Left ventricle myocardium superior (tissue), 1 donor: ENCODE measurements at regions not wholly inside any gene's neighbourhood (a gene's known extent, or its start where the extent isn't known, plus 50 kb on each side); places are given as distances from the start of the nearest gene placed in this dataset.
"Not testable (repeated sequence)": the region's sequence is repeated elsewhere in the genome, so short reads cannot be mapped to it uniquely, and the experiment has no call there.

ENCODE experiments used
- ATAC-seq: fragments of 200-7000 bp; cut with Tn5 transposase; one replicate; pipeline ENCODE4 v1.9.1; 2020; ENCODE audit warnings: mild to moderate bottlenecking, moderate library complexity
- DNase-seq: peaks from one replicate; pipeline ENCODE4 v3.0.0-alpha.2; 2020
- intact Hi-C: fragments of 100-400 bp; cut with micrococcal nuclease; formaldehyde crosslinking; loops from one replicate; pipeline ENCODE4 v1.11.0; 2022
- donor health status: DM: no; HTN: yes; CAD: no; lungs with severe emphysema.

GRCh38 chr10:3259499-3259898 lies 86.9 kb upstream of the PITRM1 start:
- ATAC-seq (no peak), DNase-seq (no peak)
- intact Hi-C loops = no loop called here

- ATAC-seq (no peak), DNase-seq (no peak)
- intact Hi-C loops = no loop called here
Observed at GRCh38 chr10:3258394-3258793, 85.8 kb upstream of the PITRM1 start.

GRCh38 chr10:3255616-3256015 lies 83.0 kb upstream of the PITRM1 start:
- DNase-seq (no peak), ATAC-seq (no peak)
- intact Hi-C loops = no loop called here

GRCh38 chr10:3255075-3255474 lies 82.5 kb upstream of the PITRM1 start:
- intact Hi-C loops = no loop called here
- ATAC-seq = no peak

GRCh38 chr10:3253974-3254373 lies 81.4 kb upstream of the PITRM1 start:
- intact Hi-C loops, ATAC-seq, DNase-seq: not testable (repeated sequence)

More at GRCh38 chr10:3255075-3255474, 82.5 kb upstream of the PITRM1 start:
- no peak for DNase-seq

GRCh38 chr10:3251172-3251571 lies 78.6 kb upstream of the PITRM1 start:
- DNase-seq (no peak), ATAC-seq (no peak)
- intact Hi-C loops = no loop called here

GRCh38 chr10:3249307-3249889 lies 76.8 kb upstream of the PITRM1 start:
- DNase-seq (no peak), ATAC-seq (no peak)
- intact Hi-C loops = loop anchor here (10.0 kb wide), 1 partner anchor 515 kb away; no protein-coding TSS in a partner anchor

GRCh38 chr10:3248526-3249306 lies 76.1 kb upstream of the PITRM1 start:
- intact Hi-C loops = loop anchor here (10.0 kb wide), 1 partner anchor 516 kb away; no protein-coding TSS in a partner anchor
- ATAC-seq (peak; percentile 53), DNase-seq (no peak)

- intact Hi-C loops = loop anchor here (10.0 kb wide), 1 partner anchor 519 kb away; no protein-coding TSS in a partner anchor
- no peak for DNase-seq
- ATAC-seq = no peak
Observed at GRCh38 chr10:3245395-3245794, 72.8 kb upstream of the PITRM1 start.

- no peak for ATAC-seq
- intact Hi-C loops = loop anchor here (10.0 kb wide), 1 partner anchor 523 kb away; no protein-coding TSS in a partner anchor
Observed at GRCh38 chr10:3241967-3242650, 69.5 kb upstream of the PITRM1 start.

GRCh38 chr10:3241274-3241921 lies 68.8 kb upstream of the PITRM1 start:
- ATAC-seq = no peak
- intact Hi-C loops = loop anchor here (10.0 kb wide), 1 partner anchor 523 kb away; no protein-coding TSS in a partner anchor
- DNase-seq = no peak

More at GRCh38 chr10:3241967-3242650, 69.5 kb upstream of the PITRM1 start:
- DNase-seq = no peak

GRCh38 chr10:3239920-3240894 lies 67.6 kb upstream of the PITRM1 start:
- intact Hi-C loops = loop anchor here (10.0 kb wide), 1 partner anchor 525 kb away; no protein-coding TSS in a partner anchor
- DNase-seq = no peak
- ATAC-seq = peak; percentile 49

GRCh38 chr10:3239066-3239919 lies 66.7 kb upstream of the PITRM1 start:
- intact Hi-C loops = no loop called here
- ATAC-seq (peak; percentile 88), DNase-seq (peak; percentile 84)

GRCh38 chr10:3238115-3238871 lies 65.7 kb upstream of the PITRM1 start:
- ATAC-seq = no peak
- intact Hi-C loops = no loop called here
- DNase-seq = no peak

- DNase-seq (no peak), ATAC-seq (no peak)
- intact Hi-C loops = no loop called here
Observed at GRCh38 chr10:3237530-3237929, 64.9 kb upstream of the PITRM1 start.

- intact Hi-C loops = no loop called here
- ATAC-seq = no peak
- no peak for DNase-seq
Observed at GRCh38 chr10:3236644-3237404, 64.2 kb upstream of the PITRM1 start.
